GM21515 (cell line): ENCODE measurements at regions not wholly inside any gene's neighbourhood (a gene's known extent, or its start where the extent isn't known, plus 50 kb on each side); places are given as distances from the start of the nearest gene placed in this dataset.
"Not testable (repeated sequence)": the region's sequence is repeated elsewhere in the genome, so short reads cannot be mapped to it uniquely, and the experiment has no call there.

Experiments
- ATAC-seq: cut with Tn5 transposase; IDR thresholded peaks from one replicate; pipeline ENCODE4 v1.9.1; 2021; ENCODE audit not compliant: unreplicated experiment

GRCh38 chr4:164288578-164288977 is 465.4 kb upstream of the SMIM31 start:
- ATAC-seq = no peak

- ATAC-seq = no peak
Measured at GRCh38 chr4:164293203-164293602, 460.7 kb upstream of the SMIM31 start.

- no peak for ATAC-seq
Measured at GRCh38 chr4:164293743-164294142, 460.2 kb upstream of the SMIM31 start.

- no peak for ATAC-seq
Measured at GRCh38 chr4:164301430-164301829, 452.5 kb upstream of the SMIM31 start.

- peak; percentile 65 for ATAC-seq
Measured at GRCh38 chr4:164304101-164304639, 449.8 kb upstream of the SMIM31 start.

- ATAC-seq = no peak
Measured at GRCh38 chr4:164304861-164305260, 449.1 kb upstream of the SMIM31 start.

- ATAC-seq = no peak
Measured at GRCh38 chr4:164307262-164307661, 446.7 kb upstream of the SMIM31 start.

- ATAC-seq = no peak
Measured at GRCh38 chr4:164312671-164313070, 441.3 kb upstream of the SMIM31 start.

GRCh38 chr4:164313853-164314252 is 440.1 kb upstream of the SMIM31 start:
- ATAC-seq = no peak

- no peak for ATAC-seq
Measured at GRCh38 chr4:164318350-164318749, 435.6 kb upstream of the SMIM31 start.

- no peak for ATAC-seq
Measured at GRCh38 chr4:164319688-164320087, 434.2 kb upstream of the SMIM31 start.

- no peak for ATAC-seq
Measured at GRCh38 chr4:164320847-164321246, 433.1 kb upstream of the SMIM31 start.

- ATAC-seq = no peak
Measured at GRCh38 chr4:164326056-164326455, 427.9 kb upstream of the SMIM31 start.

- ATAC-seq = no peak
Measured at GRCh38 chr4:164337219-164337944, 416.5 kb upstream of the SMIM31 start.

- ATAC-seq = no peak
Measured at GRCh38 chr4:164343472-164343976, 410.4 kb upstream of the SMIM31 start.

- no peak for ATAC-seq
Measured at GRCh38 chr4:164345756-164346155, 408.2 kb upstream of the SMIM31 start.

- no peak for ATAC-seq
Measured at GRCh38 chr4:164350061-164350460, 403.9 kb upstream of the SMIM31 start.

- ATAC-seq = not testable (repeated sequence)
Measured at GRCh38 chr4:164350716-164351115, 403.2 kb upstream of the SMIM31 start.

GRCh38 chr4:164357957-164358356 is 396.0 kb upstream of the SMIM31 start:
- no peak for ATAC-seq

- ATAC-seq = no peak
Measured at GRCh38 chr4:164358400-164358799, 395.5 kb upstream of the SMIM31 start.

- no peak for ATAC-seq
Measured at GRCh38 chr4:164359881-164360280, 394.1 kb upstream of the SMIM31 start.

GRCh38 chr4:164368894-164369293 is 385.0 kb upstream of the SMIM31 start:
- no peak for ATAC-seq

- no peak for ATAC-seq
Measured at GRCh38 chr4:164373021-164373420, 380.9 kb upstream of the SMIM31 start.
